ENCODE measurements at regions not wholly inside any gene's neighbourhood (a gene's known extent, or its start where the extent isn't known, plus 50 kb on each side); places are given as distances from the start of the nearest gene placed in this dataset.
"Not testable (repeated sequence)": the region's sequence is repeated elsewhere in the genome, so short reads cannot be mapped to it uniquely, and the experiment has no call there.

DNA sequence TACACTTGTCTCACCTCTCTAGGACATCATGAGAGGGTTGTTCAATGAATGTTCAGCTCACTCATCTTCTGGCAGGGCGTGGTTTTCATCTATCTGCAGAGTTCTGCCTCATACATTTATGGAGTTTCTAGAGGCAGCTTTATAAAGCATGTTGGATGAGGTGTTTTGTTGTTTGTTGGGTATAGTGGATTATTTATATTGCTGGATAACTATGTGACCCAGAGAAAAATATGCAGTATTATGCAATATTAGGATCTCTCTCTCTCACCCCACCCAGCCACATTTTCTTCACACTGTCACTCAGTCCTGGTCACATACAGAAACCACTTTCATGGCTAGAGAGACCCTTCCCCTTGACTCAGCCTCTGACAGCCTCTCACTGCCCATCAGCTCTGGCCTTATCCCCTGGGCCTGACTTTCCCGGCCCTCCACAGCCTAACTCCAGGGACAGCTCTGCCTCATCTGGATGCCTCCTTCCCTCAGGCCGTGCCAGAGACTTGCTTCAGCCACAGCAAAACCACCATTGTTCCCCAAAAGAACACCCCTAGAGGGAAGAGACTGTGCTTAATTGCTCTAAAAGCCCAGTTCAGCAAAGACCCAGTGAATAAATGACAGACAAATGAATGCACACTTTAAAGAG is 260.3 kb downstream of the MYCN start:
- intact Hi-C loops (cut with micrococcal nuclease): no loop called here
- DNase-seq (no peak), ATAC-seq (no peak)

GRCh38 chr2:16199882-16200553 is 259.7 kb downstream of the MYCN start:
- intact Hi-C loops (cut with micrococcal nuclease): no loop called here
- no peak for DNase-seq
- no peak for ATAC-seq

DNA sequence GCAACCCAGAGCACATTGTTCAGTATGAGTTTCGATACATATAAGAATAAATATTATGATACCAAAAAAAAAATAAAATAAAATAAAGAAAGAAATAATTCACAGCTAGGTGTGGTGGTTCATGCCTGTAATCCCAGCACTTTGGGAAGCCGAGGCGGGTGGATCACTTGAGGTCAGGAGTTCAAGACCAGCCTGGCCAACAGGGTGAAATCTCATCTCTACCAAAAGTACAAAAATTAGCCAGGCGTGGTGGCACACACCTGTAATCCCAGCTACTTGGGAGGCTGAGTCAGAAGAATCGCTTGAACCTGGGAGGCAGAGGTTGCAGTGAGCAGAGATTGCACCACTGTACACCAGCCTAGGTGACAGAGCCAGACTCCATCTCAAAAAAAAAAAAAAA is 258.9 kb downstream of the MYCN start:
- intact Hi-C loops (cut with micrococcal nuclease); ATAC-seq; DNase-seq: not testable (repeated sequence)

- intact Hi-C loops (cut with micrococcal nuclease): no loop called here
- no peak for ATAC-seq
Measured at GRCh38 chr2:16198166-16198912, 258.0 kb downstream of the MYCN start.

DNA sequence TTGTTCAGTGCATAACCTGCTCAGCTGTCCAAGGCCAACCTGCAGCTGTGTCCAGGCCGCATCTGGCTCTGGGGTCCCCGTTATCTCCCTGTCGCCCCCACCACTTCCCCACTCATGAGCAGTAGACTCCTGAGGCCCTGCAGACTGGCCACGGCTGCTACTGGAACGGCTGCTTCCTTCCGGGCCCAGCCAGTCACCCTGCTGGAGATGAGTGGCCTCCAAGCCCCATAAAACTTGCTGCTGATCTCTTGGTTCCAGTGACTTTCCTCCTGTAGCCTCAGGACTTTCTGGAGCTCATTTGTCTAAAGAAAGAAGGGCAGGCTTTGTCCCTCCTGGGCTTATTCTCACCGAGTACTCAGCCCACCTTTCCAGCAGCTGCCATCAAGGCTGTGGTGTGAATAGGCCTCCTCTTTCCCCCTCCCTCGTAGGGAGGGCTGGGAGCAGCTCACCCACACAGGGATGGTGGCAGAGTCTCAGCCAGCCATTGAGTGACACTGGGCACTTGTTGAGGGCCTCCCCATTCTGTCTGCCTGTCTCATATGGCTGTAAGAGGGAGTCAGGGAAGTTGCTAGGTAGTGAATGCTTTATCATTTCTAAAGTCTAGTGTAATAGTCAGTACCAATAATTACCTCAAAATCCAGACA is 257.3 kb downstream of the MYCN start:
- no peak for ATAC-seq
- intact Hi-C loops (cut with micrococcal nuclease): no loop called here
- DNase-seq: no peak

More at GRCh38 chr2:16198166-16198912, 258.0 kb downstream of the MYCN start:
- no peak for DNase-seq

GRCh38 chr2:16196687-16197503 is 256.5 kb downstream of the MYCN start:
- ATAC-seq: no peak
- DNase-seq: no peak
- intact Hi-C loops (cut with micrococcal nuclease): no loop called here

GRCh38 chr2:16195681-16196070 is 255.3 kb downstream of the MYCN start:
- intact Hi-C loops (cut with micrococcal nuclease): no loop called here
- ATAC-seq: no peak
- no peak for DNase-seq

GRCh38 chr2:16194931-16195680 is 254.8 kb downstream of the MYCN start:
- intact Hi-C loops (cut with micrococcal nuclease): no loop called here
- no peak for ATAC-seq

GRCh38 chr2:16194530-16194929 is 254.2 kb downstream of the MYCN start:
- intact Hi-C loops (cut with micrococcal nuclease): no loop called here
- DNase-seq (no peak), ATAC-seq (no peak)

More at GRCh38 chr2:16194931-16195680, 254.8 kb downstream of the MYCN start:
- DNase-seq: no peak

DNA sequence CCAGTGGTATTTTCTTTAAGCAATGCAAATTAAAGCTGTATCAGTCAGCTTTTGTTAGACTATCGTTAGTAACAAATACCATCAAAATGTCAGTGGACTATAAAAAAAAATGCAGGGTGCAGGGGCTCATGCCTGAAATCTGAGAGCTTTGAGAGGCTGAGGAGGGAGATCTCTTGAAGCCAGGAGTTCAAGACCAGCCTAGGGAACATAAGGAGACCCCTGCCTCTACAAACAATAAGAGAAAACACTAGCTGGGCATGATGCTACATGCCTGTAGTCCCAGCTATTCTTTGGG is 253.7 kb downstream of the MYCN start:
- intact Hi-C loops (cut with micrococcal nuclease): no loop called here
- no peak for ATAC-seq
- no peak for DNase-seq

DNA sequence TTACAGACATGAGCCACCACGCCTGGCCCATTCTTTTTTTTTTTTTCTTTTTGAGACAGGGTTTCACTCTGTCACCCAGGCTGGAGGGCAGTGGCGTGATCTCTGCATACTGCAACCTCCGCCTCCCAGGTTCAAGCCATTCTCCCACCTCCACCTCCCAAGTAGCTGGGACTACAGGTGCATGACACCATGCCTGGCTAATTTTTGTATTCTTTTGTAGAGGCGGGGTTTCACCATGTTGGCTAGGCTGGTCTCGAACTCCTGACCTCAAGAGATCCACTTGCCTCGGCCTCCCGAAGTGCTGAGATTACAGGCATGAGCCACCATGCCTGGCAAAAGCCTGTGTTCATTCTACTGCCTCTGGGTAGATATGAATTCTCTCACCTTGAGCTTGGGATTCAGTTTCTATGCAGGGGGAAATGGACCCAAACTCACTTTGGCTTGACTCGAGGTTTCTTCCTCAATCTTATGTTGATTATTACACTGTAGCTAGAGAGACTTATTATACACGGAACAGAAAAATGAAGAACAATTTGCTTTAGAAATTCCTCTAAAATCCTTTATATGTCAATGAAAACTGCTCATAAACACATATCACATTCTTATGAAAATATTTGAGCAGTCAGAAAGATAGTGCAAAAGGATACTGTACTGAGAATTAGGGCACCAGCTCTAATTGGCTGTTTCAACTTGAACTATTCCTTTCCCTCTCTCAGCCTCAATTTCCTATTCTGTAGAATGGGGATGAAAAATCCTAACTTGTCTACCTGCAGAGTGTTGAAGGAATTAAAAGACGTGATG is 252.3 kb downstream of the MYCN start:
- intact Hi-C loops (cut with micrococcal nuclease): no loop called here
- DNase-seq: no peak
- ATAC-seq: no peak

- intact Hi-C loops (cut with micrococcal nuclease): no loop called here
- DNase-seq (no peak), ATAC-seq (no peak)
Measured at GRCh38 chr2:16191431-16192200, 251.3 kb downstream of the MYCN start.

DNA sequence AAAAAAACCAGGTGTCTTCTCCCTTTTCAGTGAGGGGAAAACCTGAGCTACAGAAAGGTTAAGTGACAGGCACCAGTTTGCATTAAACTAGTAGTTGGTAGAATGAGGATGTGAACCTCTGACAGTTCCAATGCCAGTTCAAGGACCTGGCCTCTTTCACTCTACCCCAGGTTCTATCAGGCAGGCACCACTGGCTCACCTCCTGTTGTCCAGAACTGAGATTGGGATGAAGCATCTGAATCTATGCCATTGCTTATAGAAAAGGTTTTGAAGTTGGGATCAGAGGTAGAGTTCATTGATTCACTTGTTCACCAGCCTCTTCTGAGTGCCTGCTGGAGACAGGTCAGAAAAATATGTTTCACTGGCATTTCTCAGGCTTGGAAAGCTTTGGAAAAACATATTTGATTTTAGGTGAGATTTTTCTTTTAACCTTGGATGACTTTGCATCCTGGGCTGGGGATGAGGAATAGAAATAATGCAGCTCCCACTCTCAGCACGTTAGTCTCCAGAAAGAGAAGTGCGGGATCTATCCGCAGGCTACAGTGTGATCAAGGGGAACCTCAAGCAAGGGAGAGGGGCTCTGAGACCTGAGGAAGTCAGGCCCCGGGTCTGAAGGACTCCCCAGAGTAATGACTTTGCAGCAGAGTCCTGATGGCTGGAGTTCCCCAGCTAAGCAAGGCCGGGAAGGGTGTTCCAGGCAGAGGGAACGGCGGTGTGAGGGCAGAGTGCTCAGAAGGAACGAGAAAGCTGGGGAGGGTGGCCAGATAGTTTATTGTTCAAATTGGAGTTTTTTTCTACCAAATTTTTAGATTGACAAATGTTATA is 250.3 kb downstream of the MYCN start:
- ATAC-seq (no peak), DNase-seq (no peak)
- intact Hi-C loops (cut with micrococcal nuclease): no loop called here

- intact Hi-C loops (cut with micrococcal nuclease): loop anchor here (10.0 kb wide), 1 partner anchor 65 kb away; no protein-coding TSS in a partner anchor
- ATAC-seq (no peak), DNase-seq (no peak)
Measured at GRCh38 chr2:16189836-16190160, 249.4 kb downstream of the MYCN start.

GRCh38 chr2:16189029-16189835 is 248.9 kb downstream of the MYCN start:
- no peak for ATAC-seq
- intact Hi-C loops (cut with micrococcal nuclease): loop anchor here (10.0 kb wide), 1 partner anchor 66 kb away; no protein-coding TSS in a partner anchor
- DNase-seq: no peak
